HL-60 (cell line): ENCODE measurements at regions not wholly inside any gene's neighbourhood (a gene's known extent, or its start where the extent isn't known, plus 50 kb on each side); places are given as distances from the start of the nearest gene placed in this dataset.

Source experiments
- CTCF ChIP-seq: IDR thresholded peaks from one replicate; pipeline ENCODE4 v1.5.1; 2011; ENCODE audit warnings: low read length, control low read depth, inconsistent platforms; ENCODE audit not compliant: insufficient read depth
- POLR2AphosphoS5 ChIP-seq: IDR thresholded peaks from 2 replicates; pipeline ENCODE4 v1.6.1; 2012; ENCODE audit warnings: low read depth
- REST ChIP-seq: IDR thresholded peaks from 2 replicates; pipeline ENCODE4 v1.6.1; 2012; ENCODE audit warnings: low read depth; ENCODE audit not compliant: insufficient replicate concordance
- SPI1 ChIP-seq: IDR thresholded peaks from 2 replicates; pipeline ENCODE4 v1.6.1; 2012; ENCODE audit warnings: low read depth, mild to moderate bottlenecking, borderline replicate concordance

GRCh38 chr6:108785653-108786052 lies 62.6 kb upstream of the ARMC2 start:
- TF ChIP-seq CTCF, result no peak
- TF ChIP-seq POLR2AphosphoS5, result no peak
- no peak for TF ChIP-seq REST
- TF ChIP-seq SPI1, result no peak
